ENCODE measurements at regions not wholly inside any gene's neighbourhood (a gene's known extent, or its start where the extent isn't known, plus 50 kb on each side); places are given as distances from the start of the nearest gene placed in this dataset.

DNA sequence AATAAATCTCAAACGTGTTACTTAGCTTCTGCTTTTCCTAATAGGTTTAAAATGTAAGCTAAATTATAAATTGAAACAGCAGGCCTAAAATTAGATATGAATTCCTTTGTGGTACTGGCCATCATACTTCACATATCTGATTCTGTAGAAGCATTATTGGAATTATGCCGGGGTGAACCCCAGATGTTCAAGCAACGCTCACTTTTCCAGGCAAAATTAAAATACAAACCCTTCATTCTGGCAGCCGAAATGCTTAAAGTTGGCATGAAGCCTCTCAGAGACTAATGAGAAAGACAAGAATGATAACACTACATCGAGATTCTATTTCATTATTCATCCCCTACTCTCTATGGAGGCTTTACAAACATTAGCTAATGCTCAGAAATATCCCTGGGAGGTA, 1352.7 kb upstream of the ADGRL2 start:
- Histone ChIP-seq H3K79me2 (replicated peaks; ENCODE audit: insufficient read depth, low read length) (no peaks in the 10 kb centered on the region), H3K4me2 (ENCODE audit: low read length) (no peak overlapping the region), H4K20me1 (ENCODE audit: insufficient read depth) (no peaks in the 10 kb centered on the region), H3K36me3 (ENCODE audit: insufficient read depth, low read length) (no peaks in the 10 kb centered on the region), H3K9me3 (ENCODE audit: low read length) (no peaks in the 10 kb centered on the region), H3K4me3 (ENCODE audit: low read length) (no peak overlapping the region), H3K9ac (ENCODE audit: low read length) (no peak overlapping the region), H3K27ac (ENCODE audit: low read length) (peak overlapping the region; percentile 20), H2AFZ (ENCODE audit: low read depth, low read length) (no peak overlapping the region), H3F3A (ENCODE audit: insufficient read depth, low read length, poor library complexity, severe bottlenecking) (no peaks in the 10 kb centered on the region), H3K9me2 (ENCODE audit: insufficient read depth, low read length) (no peaks in the 10 kb centered on the region), H3K27me3 (ENCODE audit: insufficient read depth, low read depth, low read length) (no peaks in the 10 kb centered on the region)
- TF ChIP-seq MXI1 (conservative IDR thresholded peaks at IDR 0.05; ENCODE audit: poor library complexity, severe bottlenecking), result no peak

DNA sequence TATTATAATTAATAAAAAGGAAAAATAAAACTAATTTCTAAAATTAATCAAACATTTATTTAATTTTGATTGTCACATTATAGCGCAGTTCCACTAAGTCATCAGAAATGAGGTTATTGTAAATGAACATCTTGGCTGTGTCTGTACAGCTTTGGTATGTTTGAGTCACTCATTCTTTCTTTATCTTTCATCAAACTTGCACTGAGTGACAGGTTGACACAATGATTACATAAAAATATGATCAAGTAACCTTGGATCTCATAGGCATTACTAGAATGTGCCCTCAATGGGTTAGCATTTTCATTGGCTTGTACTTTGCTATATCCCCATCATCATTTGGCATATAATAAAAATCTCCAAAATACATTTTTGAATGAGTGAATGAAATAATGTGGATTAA, 1353.2 kb upstream of the ADGRL2 start:
- Histone ChIP-seq H3K4me3 (ENCODE audit: low read length) (no peak overlapping the region), H3K9me2 (ENCODE audit: insufficient read depth, low read length) (no peaks in the 10 kb centered on the region), H3K4me2 (ENCODE audit: low read length) (no peak overlapping the region), H3K79me2 (replicated peaks; ENCODE audit: insufficient read depth, low read length) (no peaks in the 10 kb centered on the region), H3F3A (ENCODE audit: insufficient read depth, low read length, poor library complexity, severe bottlenecking) (no peaks in the 10 kb centered on the region), H3K9ac (ENCODE audit: low read length) (no peak overlapping the region), H3K36me3 (ENCODE audit: insufficient read depth, low read length) (no peaks in the 10 kb centered on the region), H4K20me1 (ENCODE audit: insufficient read depth) (no peaks in the 10 kb centered on the region), H3K9me3 (ENCODE audit: low read length) (no peaks in the 10 kb centered on the region), H3K27me3 (ENCODE audit: insufficient read depth, low read depth, low read length) (no peaks in the 10 kb centered on the region), H2AFZ (ENCODE audit: low read depth, low read length) (no peak overlapping the region), H3K27ac (ENCODE audit: low read length) (peak overlapping the region; percentile 35)
- TF ChIP-seq EZH2 (IDR thresholded peaks at IDR 0.05; ENCODE audit: borderline replicate concordance, insufficient read depth, low read length, poor library complexity, severe bottlenecking), result no peak
- TF ChIP-seq, protein P1, sequence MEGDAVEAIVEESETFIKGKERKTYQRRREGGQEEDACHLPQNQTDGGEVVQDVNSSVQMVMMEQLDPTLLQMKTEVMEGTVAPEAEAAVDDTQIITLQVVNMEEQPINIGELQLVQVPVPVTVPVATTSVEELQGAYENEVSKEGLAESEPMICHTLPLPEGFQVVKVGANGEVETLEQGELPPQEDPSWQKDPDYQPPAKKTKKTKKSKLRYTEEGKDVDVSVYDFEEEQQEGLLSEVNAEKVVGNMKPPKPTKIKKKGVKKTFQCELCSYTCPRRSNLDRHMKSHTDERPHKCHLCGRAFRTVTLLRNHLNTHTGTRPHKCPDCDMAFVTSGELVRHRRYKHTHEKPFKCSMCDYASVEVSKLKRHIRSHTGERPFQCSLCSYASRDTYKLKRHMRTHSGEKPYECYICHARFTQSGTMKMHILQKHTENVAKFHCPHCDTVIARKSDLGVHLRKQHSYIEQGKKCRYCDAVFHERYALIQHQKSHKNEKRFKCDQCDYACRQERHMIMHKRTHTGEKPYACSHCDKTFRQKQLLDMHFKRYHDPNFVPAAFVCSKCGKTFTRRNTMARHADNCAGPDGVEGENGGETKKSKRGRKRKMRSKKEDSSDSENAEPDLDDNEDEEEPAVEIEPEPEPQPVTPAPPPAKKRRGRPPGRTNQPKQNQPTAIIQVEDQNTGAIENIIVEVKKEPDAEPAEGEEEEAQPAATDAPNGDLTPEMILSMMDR (IDR thresholded peaks at IDR 0.05; ENCODE audit: poor library complexity, severe bottlenecking), result no peak
- peak; percentile 63 for TF ChIP-seq POLR2AphosphoS5 (IDR thresholded peaks at IDR 0.05)
- TF ChIP-seq EP300 (conservative IDR thresholded peaks at IDR 0.05; ENCODE audit: poor library complexity, severe bottlenecking), result peak; percentile 92
- TF ChIP-seq MXI1 (conservative IDR thresholded peaks at IDR 0.05; ENCODE audit: poor library complexity, severe bottlenecking), result no peak
- no peak for TF ChIP-seq RAD21 (conservative IDR thresholded peaks at IDR 0.05)
- no peak for TF ChIP-seq TAF1 (IDR thresholded peaks at IDR 0.05; ENCODE audit: low read depth)
- TF ChIP-seq, protein P2, sequence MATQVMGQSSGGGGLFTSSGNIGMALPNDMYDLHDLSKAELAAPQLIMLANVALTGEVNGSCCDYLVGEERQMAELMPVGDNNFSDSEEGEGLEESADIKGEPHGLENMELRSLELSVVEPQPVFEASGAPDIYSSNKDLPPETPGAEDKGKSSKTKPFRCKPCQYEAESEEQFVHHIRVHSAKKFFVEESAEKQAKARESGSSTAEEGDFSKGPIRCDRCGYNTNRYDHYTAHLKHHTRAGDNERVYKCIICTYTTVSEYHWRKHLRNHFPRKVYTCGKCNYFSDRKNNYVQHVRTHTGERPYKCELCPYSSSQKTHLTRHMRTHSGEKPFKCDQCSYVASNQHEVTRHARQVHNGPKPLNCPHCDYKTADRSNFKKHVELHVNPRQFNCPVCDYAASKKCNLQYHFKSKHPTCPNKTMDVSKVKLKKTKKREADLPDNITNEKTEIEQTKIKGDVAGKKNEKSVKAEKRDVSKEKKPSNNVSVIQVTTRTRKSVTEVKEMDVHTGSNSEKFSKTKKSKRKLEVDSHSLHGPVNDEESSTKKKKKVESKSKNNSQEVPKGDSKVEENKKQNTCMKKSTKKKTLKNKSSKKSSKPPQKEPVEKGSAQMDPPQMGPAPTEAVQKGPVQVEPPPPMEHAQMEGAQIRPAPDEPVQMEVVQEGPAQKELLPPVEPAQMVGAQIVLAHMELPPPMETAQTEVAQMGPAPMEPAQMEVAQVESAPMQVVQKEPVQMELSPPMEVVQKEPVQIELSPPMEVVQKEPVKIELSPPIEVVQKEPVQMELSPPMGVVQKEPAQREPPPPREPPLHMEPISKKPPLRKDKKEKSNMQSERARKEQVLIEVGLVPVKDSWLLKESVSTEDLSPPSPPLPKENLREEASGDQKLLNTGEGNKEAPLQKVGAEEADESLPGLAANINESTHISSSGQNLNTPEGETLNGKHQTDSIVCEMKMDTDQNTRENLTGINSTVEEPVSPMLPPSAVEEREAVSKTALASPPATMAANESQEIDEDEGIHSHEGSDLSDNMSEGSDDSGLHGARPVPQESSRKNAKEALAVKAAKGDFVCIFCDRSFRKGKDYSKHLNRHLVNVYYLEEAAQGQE (IDR thresholded peaks at IDR 0.05; ENCODE audit: borderline replicate concordance), result no peak

DNA sequence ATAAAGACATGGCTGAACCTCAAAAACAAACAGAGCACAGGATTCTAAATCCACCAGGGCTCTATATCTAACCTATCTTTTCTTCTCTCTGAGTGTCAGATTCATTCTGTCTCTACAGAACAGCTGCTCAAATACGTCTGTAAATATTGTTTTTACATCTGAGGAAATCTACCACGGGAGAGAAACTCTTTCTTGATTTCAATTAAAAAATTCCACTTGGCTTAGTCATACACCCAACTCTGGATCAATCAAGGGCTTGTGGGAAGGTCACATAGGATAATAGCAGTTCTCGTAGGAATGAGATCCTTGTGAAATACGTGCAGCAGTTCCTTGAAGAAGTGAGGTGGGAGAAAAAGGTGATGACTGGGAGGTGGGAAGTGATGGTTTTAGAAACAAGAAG, 1355.7 kb upstream of the ADGRL2 start:
- no peaks in the 10 kb centered on the region for H3K79me2 ChIP-seq (replicated peaks; ENCODE audit: insufficient read depth, low read length)
- no peak overlapping the region for H2AFZ ChIP-seq (ENCODE audit: low read depth, low read length)

More for the DNA sequence above, 1355.7 kb upstream of the ADGRL2 start:
- H3K9me3 ChIP-seq (ENCODE audit: low read length), result no peaks in the 10 kb centered on the region
- H3K36me3 ChIP-seq (ENCODE audit: insufficient read depth, low read length), result no peaks in the 10 kb centered on the region
- H3K9me2 ChIP-seq (ENCODE audit: insufficient read depth, low read length), result no peaks in the 10 kb centered on the region
- no peak overlapping the region for H3K9ac ChIP-seq (ENCODE audit: low read length)
- H3K27me3 ChIP-seq (ENCODE audit: insufficient read depth, low read depth, low read length), result no peaks in the 10 kb centered on the region
- H3F3A ChIP-seq (ENCODE audit: insufficient read depth, low read length, poor library complexity, severe bottlenecking), result no peaks in the 10 kb centered on the region
- H3K27ac ChIP-seq (ENCODE audit: low read length), result no peak overlapping the region
- TF ChIP-seq, protein P1 (IDR thresholded peaks at IDR 0.05; ENCODE audit: poor library complexity, severe bottlenecking), result no peak
- TF ChIP-seq MXI1 (conservative IDR thresholded peaks at IDR 0.05; ENCODE audit: poor library complexity, severe bottlenecking), result no peak
- TF ChIP-seq, protein P2 (IDR thresholded peaks at IDR 0.05; ENCODE audit: borderline replicate concordance), result no peak
- TF ChIP-seq EZH2 (IDR thresholded peaks at IDR 0.05; ENCODE audit: borderline replicate concordance, insufficient read depth, low read length, poor library complexity, severe bottlenecking), result no peak
- no peak for TF ChIP-seq EP300 (conservative IDR thresholded peaks at IDR 0.05; ENCODE audit: poor library complexity, severe bottlenecking)
- TF ChIP-seq SMC3 (conservative IDR thresholded peaks at IDR 0.05; ENCODE audit: poor library complexity), result no peak
- no peak for TF ChIP-seq TAF1 (IDR thresholded peaks at IDR 0.05; ENCODE audit: low read depth)
- no peak for TF ChIP-seq POLR2AphosphoS5 (IDR thresholded peaks at IDR 0.05)
- no peak for TF ChIP-seq RAD21 (conservative IDR thresholded peaks at IDR 0.05)
- H4K20me1 ChIP-seq (ENCODE audit: insufficient read depth), result no peaks in the 10 kb centered on the region
- no peak overlapping the region for H3K4me3 ChIP-seq (ENCODE audit: low read length)
- no peak overlapping the region for H3K4me2 ChIP-seq (ENCODE audit: low read length)

All from neural cell (in vitro differentiated cells).